Pulmonary artery endothelial cell (primary cell): ENCODE measurements at regions not wholly inside any gene's neighbourhood (a gene's known extent, or its start where the extent isn't known, plus 50 kb on each side); places are given as distances from the start of the nearest gene placed in this dataset.
A peak's percentile ranks its signal among the peaks of the same experiment; 100 is the strongest.
"Not testable (repeated sequence)": the region's sequence is repeated elsewhere in the genome, so short reads cannot be mapped to it uniquely, and the experiment has no call there.

Experiments used
- DNase-seq: peaks from one replicate; pipeline ENCODE4 v3.0.0-alpha.2; 2011; ENCODE audit warnings: low read depth, low spot score

- no peak for DNase-seq
Observed at GRCh38 chr1:60562740-60563139, 489.2 kb upstream of the C1orf87 start.

GRCh38 chr1:60560701-60561100, 487.1 kb upstream of the C1orf87 start:
- no peak for DNase-seq

GRCh38 chr1:60558236-60558635, 484.7 kb upstream of the C1orf87 start:
- no peak for DNase-seq

GRCh38 chr1:60553730-60554129, 480.2 kb upstream of the C1orf87 start:
- DNase-seq = no peak

- DNase-seq = peak; percentile 36
Observed at GRCh38 chr1:60547821-60548220, 474.3 kb upstream of the C1orf87 start.

- DNase-seq = peak; percentile 15
Observed at GRCh38 chr1:60541831-60542532, 468.4 kb upstream of the C1orf87 start.

- no peak for DNase-seq
Observed at GRCh38 chr1:60540141-60540540, 466.6 kb upstream of the C1orf87 start.

GRCh38 chr1:60535713-60536112, 462.1 kb upstream of the C1orf87 start:
- no peak for DNase-seq

- no peak for DNase-seq
Observed at GRCh38 chr1:60527567-60527966, 454.0 kb upstream of the C1orf87 start.

- DNase-seq = no peak
Observed at GRCh38 chr1:60516996-60517395, 443.4 kb upstream of the C1orf87 start.

GRCh38 chr1:60510162-60510561, 436.6 kb upstream of the C1orf87 start:
- DNase-seq = peak; percentile 39

GRCh38 chr1:60504206-60504840, 430.8 kb upstream of the C1orf87 start:
- no peak for DNase-seq

GRCh38 chr1:60503266-60503925, 429.8 kb upstream of the C1orf87 start:
- no peak for DNase-seq

GRCh38 chr1:60502506-60502905, 428.9 kb upstream of the C1orf87 start:
- no peak for DNase-seq

- DNase-seq = not testable (repeated sequence)
Observed at GRCh38 chr1:60489916-60490480, 416.4 kb upstream of the C1orf87 start.

- no peak for DNase-seq
Observed at GRCh38 chr1:60488847-60489246, 415.3 kb upstream of the C1orf87 start.

GRCh38 chr1:60487565-60488345, 414.2 kb upstream of the C1orf87 start:
- DNase-seq = no peak

- no peak for DNase-seq
Observed at GRCh38 chr1:60483509-60483908, 409.9 kb upstream of the C1orf87 start.

- peak; percentile 32 for DNase-seq
Observed at GRCh38 chr1:60470246-60470645, 396.7 kb upstream of the C1orf87 start.

GRCh38 chr1:60463786-60464185, 390.2 kb upstream of the C1orf87 start:
- no peak for DNase-seq

GRCh38 chr1:60463146-60463545, 389.6 kb upstream of the C1orf87 start:
- DNase-seq = no peak
